H1 (cell line): ENCODE measurements at regions not wholly inside any gene's neighbourhood (a gene's known extent, or its start where the extent isn't known, plus 50 kb on each side); places are given as distances from the start of the nearest gene placed in this dataset.

Experiments
- CTCF ChIA-PET: fragments of 300-600 bp; sonication (Branson Sonifier 250); formaldehyde crosslinking; loops from one replicate; lab custom pipeline; 2021; ENCODE audit not compliant: partially characterized antibody; lab: Charles Lee
- POLR2A ChIA-PET: fragments of 300-600 bp; sonication (Branson Sonifier 250); formaldehyde crosslinking; loops from one replicate; lab custom pipeline; 2021; ENCODE audit warnings: inconsistent platforms; ENCODE audit not compliant: partially characterized antibody; lab: Charles Lee
- DNase-seq, 2 experiments: peaks; one replicate each; pipeline versions ENCODE4 v3.0.0 to v3.0.0-alpha.2; 2010 to 2022; ENCODE audit warnings: low spot score in 2 of 2, low read depth in 1 of 2, mixed read lengths in 1 of 2
- FAIRE-seq: peaks from 2 replicates; lab custom pipeline; 2011; peaks lifted over from hg19 to GRCh38; lab: Jason Lieb, UNC
- H2AFZ ChIP-seq: 2 replicates; pipeline ENCODE4 v1.8.1; 2012; ENCODE audit warnings: low read length, inconsistent platforms
- H2AK5ac ChIP-seq: 2 replicates; pipeline ENCODE4 v1.6.1; 2013; ENCODE audit warnings: low read depth, low read length
- H2BK120ac ChIP-seq: replicated peaks from 2 replicates; pipeline ENCODE3; 2013; ENCODE audit warnings: low read depth, low read length, inconsistent platforms
- H2BK12ac ChIP-seq: 2 replicates; pipeline ENCODE4 v1.6.1; 2013; ENCODE audit warnings: low read depth, low read length
- H2BK15ac ChIP-seq: 2 replicates; pipeline ENCODE4 v1.6.1; 2013; ENCODE audit warnings: low read length
- H2BK20ac ChIP-seq: 2 replicates; pipeline ENCODE4 v1.6.1; 2013; ENCODE audit warnings: low read length
- H2BK5ac ChIP-seq: 2 replicates; pipeline ENCODE4 v1.6.1; 2013; ENCODE audit warnings: low read depth, low read length
- H3K14ac ChIP-seq: 2 replicates; pipeline ENCODE4 v1.6.1; 2013; ENCODE audit warnings: inconsistent platforms; ENCODE audit not compliant: insufficient read length
- H3K18ac ChIP-seq: 2 replicates; pipeline ENCODE4 v1.6.1; 2013; ENCODE audit warnings: low read length; ENCODE audit errors: extremely low read depth
- H3K23ac ChIP-seq: 2 replicates; pipeline ENCODE4 v1.6.1; 2013; ENCODE audit warnings: inconsistent platforms; ENCODE audit not compliant: insufficient read length
- H3K23me2 ChIP-seq: 2 replicates; pipeline ENCODE4 v1.6.1; 2013; ENCODE audit warnings: low read depth, low read length
- H3K27ac ChIP-seq: 2 replicates; pipeline ENCODE4 v1.6.1; 2011; ENCODE audit warnings: low read depth, low read length, inconsistent platforms
- H3K27me3 ChIP-seq, 4 experiments: replicated peaks in 1 of 4; 1 replicate in 1 of 4; 2 replicates in 3 of 4; pipeline versions ENCODE4 v1.6.1 to v1.8.1; 2011 to 2013; ENCODE audit warnings: low read length in 3 of 4, mild to moderate bottlenecking in 3 of 4, inconsistent platforms in 2 of 4, mixed read lengths in 2 of 4, moderate library complexity in 1 of 4; ENCODE audit not compliant: control insufficient read depth in 3 of 4, insufficient read depth in 3 of 4; ENCODE audit errors: extremely low read depth in 1 of 4
- H3K36me3 ChIP-seq, 4 experiments: 2 replicates each; pipeline versions ENCODE4 v1.6.1 to v1.8.1; 2011 to 2013; ENCODE audit warnings: mild to moderate bottlenecking in 4 of 4, low read length in 3 of 4, moderate library complexity in 2 of 4, control low read depth in 1 of 4, inconsistent platforms in 1 of 4; ENCODE audit not compliant: insufficient read depth in 4 of 4, control insufficient read depth in 2 of 4
- H3K4ac ChIP-seq: replicated peaks from 2 replicates; pipeline ENCODE3; 2013; ENCODE audit warnings: low read length, low read depth, mixed read lengths, inconsistent platforms; ENCODE audit not compliant: insufficient read length
- H3K4me1 ChIP-seq, 4 experiments: replicated peaks in 1 of 4; 1 replicate in 1 of 4; 2 replicates in 3 of 4; pipeline versions ENCODE4 v1.6.1 to v1.8.1; 2011 to 2013; ENCODE audit warnings: low read length in 3 of 4, inconsistent platforms in 2 of 4, mixed read lengths in 1 of 4; ENCODE audit not compliant: insufficient read depth in 4 of 4, control insufficient read depth in 3 of 4
- H3K4me2 ChIP-seq, 2 experiments: 2 replicates each; pipeline versions ENCODE4 v1.6.1 to v1.8.1; 2011 to 2013; ENCODE audit warnings: low read depth in 2 of 2, low read length in 2 of 2, control low read depth in 1 of 2, inconsistent platforms in 1 of 2, mild to moderate bottlenecking in 1 of 2; ENCODE audit not compliant: insufficient read depth in 1 of 2
- H3K4me3 ChIP-seq, 4 experiments: fragments of 200-600, 300-600 bp in 1 of 4; sonication (generic), shearing (Covaris generic), sonication (Bioruptor Twin) in 1 of 4; 2 replicates each; pipeline versions ENCODE4 v1.5.1 to v1.8.1; 2011 to 2016; ENCODE audit warnings: low read length in 4 of 4, low read depth in 3 of 4, control low read depth in 2 of 4, inconsistent platforms in 2 of 4, mild to moderate bottlenecking in 2 of 4, mixed read lengths in 1 of 4, moderate library complexity in 1 of 4; ENCODE audit not compliant: insufficient read depth in 2 of 4; ENCODE audit errors: extremely low read depth in 1 of 4
- H3K56ac ChIP-seq: replicated peaks from 2 replicates; pipeline ENCODE3; 2013; ENCODE audit warnings: low read depth, mild to moderate bottlenecking, mixed read lengths, low read length, inconsistent platforms; ENCODE audit not compliant: insufficient read length
- H3K79me1 ChIP-seq: 2 replicates; pipeline ENCODE4 v1.6.1; 2013; ENCODE audit warnings: low read depth, low read length, control low read depth
- H3K79me2 ChIP-seq, 2 experiments: 2 replicates each; pipeline versions ENCODE4 v1.6.1 to v1.8.1; 2012 to 2013; ENCODE audit warnings: low read length in 2 of 2, mild to moderate bottlenecking in 2 of 2, inconsistent platforms in 1 of 2; ENCODE audit not compliant: insufficient read depth in 2 of 2, control insufficient read depth in 1 of 2
- H3K9ac ChIP-seq, 4 experiments: replicated peaks in 1 of 4; 1 replicate in 1 of 4; 2 replicates in 3 of 4; pipeline versions ENCODE4 v1.6.1 to v1.8.1; 2011 to 2013; ENCODE audit warnings: low read depth in 3 of 4, low read length in 3 of 4, control low read depth in 2 of 4, mild to moderate bottlenecking in 2 of 4, moderate library complexity in 2 of 4, inconsistent platforms in 1 of 4; ENCODE audit errors: extremely low read depth in 1 of 4
- H3K9me3 ChIP-seq, 2 experiments: 2 replicates each; pipeline versions ENCODE4 v1.6.1 to v1.8.1; 2012 to 2013; ENCODE audit warnings: mild to moderate bottlenecking in 2 of 2, moderate library complexity in 2 of 2, control low read depth in 1 of 2, inconsistent platforms in 1 of 2, low read depth in 1 of 2, low read length in 1 of 2, mixed read lengths in 1 of 2; ENCODE audit not compliant: insufficient read depth in 2 of 2
- H4K20me1 ChIP-seq, 2 experiments: replicated peaks in 1 of 2; 2 replicates each; pipeline versions ENCODE3 to v1.8.1; 2011 to 2013; ENCODE audit warnings: inconsistent platforms in 2 of 2, low read length in 2 of 2, mild to moderate bottlenecking in 1 of 2; ENCODE audit not compliant: insufficient read depth in 2 of 2, control insufficient read depth in 1 of 2
- H4K5ac ChIP-seq: 2 replicates; pipeline ENCODE4 v1.6.1; 2013; ENCODE audit warnings: low read length, low read depth, mixed read lengths, inconsistent platforms; ENCODE audit not compliant: insufficient read length
- H4K8ac ChIP-seq: 2 replicates; pipeline ENCODE4 v1.8.0; 2013; ENCODE audit warnings: mild to moderate bottlenecking, moderate library complexity, low read length, inconsistent platforms; ENCODE audit not compliant: insufficient read depth; ENCODE audit errors: extremely low read depth
- H4K91ac ChIP-seq: replicated peaks from 2 replicates; pipeline ENCODE3; 2013; ENCODE audit warnings: low read length, mixed read lengths, inconsistent platforms; ENCODE audit not compliant: insufficient read length
- ASH2L ChIP-seq: fragments of 200-600, 300-600 bp; sonication (generic); IDR thresholded peaks from one replicate; pipeline ENCODE4 v1.7.1; 2017; ENCODE audit warnings: low read length
- WGBS, 2 experiments: shearing (Covaris generic) in 1 of 2; methylation state at CpG; one replicate each; pipeline versions ENCODE4 v1.1.6 to v1.1.7; 2013 to 2015; ENCODE audit warnings: low lambda C conversion rate in 2 of 2, mixed read lengths in 2 of 2, inconsistent platforms in 1 of 2, low coverage in 1 of 2, missing lambda C conversion rate in 1 of 2; ENCODE audit not compliant: insufficient replicate concordance in 2 of 2, insufficient coverage in 1 of 2, insufficient read length in 1 of 2; ENCODE audit errors: extremely low coverage in 1 of 2, missing lambda C conversion rate in 1 of 2; 5-methylcytosine and 5-hydroxymethylcytosine counted together
- TF ChIP-seq, protein P1 (sequence below): IDR thresholded peaks from 2 replicates; pipeline ENCODE4 v1.6.1; 2012; ENCODE audit warnings: inconsistent platforms

DNA sequence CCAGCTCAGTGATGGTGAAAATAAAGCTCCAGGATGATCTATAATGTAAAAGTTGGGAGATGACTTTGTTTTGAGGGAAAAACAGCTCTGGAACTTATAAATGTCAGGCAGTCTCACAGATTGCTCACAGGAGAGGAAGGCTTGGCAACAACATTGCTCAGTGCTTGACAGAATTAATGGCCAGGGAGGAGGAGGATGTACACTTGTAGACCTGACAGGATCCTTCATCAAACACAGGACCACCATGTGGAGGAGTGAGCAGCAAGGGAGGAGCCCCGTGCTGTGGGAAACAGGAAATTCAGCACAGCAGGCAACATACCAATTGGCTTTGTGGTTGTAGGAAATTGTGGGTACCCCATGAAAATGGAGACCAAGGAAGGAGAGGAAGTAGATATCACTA, 291.8 kb upstream of the CAMK1G start:
- Histone ChIP-seq H4K20me1 (no peaks in the 10 kb centered on the region), H4K8ac (no peak overlapping the region), H3K27me3 (no peaks in the 10 kb centered on the region), H3K27ac (no peak overlapping the region), H3K23ac (no peak overlapping the region), H3K14ac (no peak overlapping the region), H2BK5ac (no peak overlapping the region), H3K23me2 (peaks cover 2% of the 10 kb centered on the region; the same call in 1 of the 2 replicates), H3K36me3 (no peaks in the 10 kb centered on the region), H4K91ac (no peak overlapping the region), H2AFZ (peak overlapping the region; percentile 74; the same call in 1 of the 2 replicates), H3K4me1 (peaks cover 0 to 3% (median 0%) of the 10 kb centered on the region in 4 experiments; a peak in 1 of 7 replicates), H3K4ac (no peak overlapping the region), H2BK120ac (no peak overlapping the region), H3K9ac (no peak overlapping the region), H3K79me2 (no peaks in the 10 kb centered on the region), H2AK5ac (no peak overlapping the region), H3K4me3 (no peak overlapping the region), H3K18ac (no peak overlapping the region), H3K9me3 (no peaks in the 10 kb centered on the region), H2BK12ac (no peak overlapping the region), H3K56ac (no peak overlapping the region), H3K79me1 (no peaks in the 10 kb centered on the region), H2BK20ac (no peak overlapping the region), H2BK15ac (no peak overlapping the region), H3K4me2 (no peak overlapping the region), H4K5ac (no peak overlapping the region)
- DNase-seq, result no peak
- TF ChIP-seq, protein P1, sequence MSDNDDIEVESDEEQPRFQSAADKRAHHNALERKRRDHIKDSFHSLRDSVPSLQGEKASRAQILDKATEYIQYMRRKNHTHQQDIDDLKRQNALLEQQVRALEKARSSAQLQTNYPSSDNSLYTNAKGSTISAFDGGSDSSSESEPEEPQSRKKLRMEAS, result 0 out of 2 replicates have a peak, but pooled peaks have one; percentile 29
- TF ChIP-seq ASH2L, result no peak
- no peak for FAIRE-seq
- ChIA-PET POLR2A (no interaction called here), CTCF (interaction anchor here (0.8 to 2.9 kb wide), 2 partner anchors 43 to 274 kb away, joined by 3 to 10 read pairs; no protein-coding TSS in a partner anchor)
- 81% methylated on average over 1 of the region's 1 CpG; no CpG with 5 or more reads in 1 of the 2 experiments for WGBS, 2 experiments
